Erythroblast (primary cell): ENCODE measurements at regions not wholly inside any gene's neighbourhood (a gene's known extent, or its start where the extent isn't known, plus 50 kb on each side); places are given as distances from the start of the nearest gene placed in this dataset.
A peak's percentile ranks its signal among the peaks of the same experiment; 100 is the strongest.
"Not testable (repeated sequence)": the region's sequence is repeated elsewhere in the genome, so short reads cannot be mapped to it uniquely, and the experiment has no call there.

Source experiments
- DNase-seq, 2 experiments: peaks; one replicate each; lab custom pipeline; 2025; lab: John Stamatoyannopoulos, UW
- GATA1 ChIP-seq: IDR thresholded peaks from 2 replicates; pipeline ENCODE4 v1.6.1; 2011; ENCODE audit warnings: low read depth, mild to moderate bottlenecking, control low read depth, low read length, moderate library complexity
- POLR2A ChIP-seq: IDR thresholded peaks from 2 replicates; pipeline ENCODE4 v1.6.1; 2011; ENCODE audit warnings: mild to moderate bottlenecking, low read length

DNA sequence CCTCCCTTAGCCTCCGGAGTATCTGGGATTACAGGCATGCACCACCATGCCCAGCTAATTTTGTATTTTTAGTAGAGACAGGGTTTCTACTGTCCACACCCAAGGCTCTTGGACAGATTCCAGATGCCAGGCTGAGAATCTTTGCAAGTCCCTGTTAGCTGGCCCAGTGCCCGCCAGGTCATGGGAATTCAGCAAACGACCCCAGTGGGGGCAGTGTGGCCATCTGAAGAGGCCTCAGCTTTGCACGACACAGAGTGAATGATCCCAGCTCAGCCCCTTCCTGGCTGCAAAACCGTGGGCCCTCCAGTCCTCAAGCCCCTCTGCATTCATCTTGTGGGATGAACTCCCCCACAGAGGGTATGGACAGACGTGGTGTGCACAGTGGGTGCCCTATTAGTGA, 179.5 kb upstream of the ID2 start:
- TF ChIP-seq GATA1, result no peak
- no peak for TF ChIP-seq POLR2A
- DNase-seq, result no peak

DNA sequence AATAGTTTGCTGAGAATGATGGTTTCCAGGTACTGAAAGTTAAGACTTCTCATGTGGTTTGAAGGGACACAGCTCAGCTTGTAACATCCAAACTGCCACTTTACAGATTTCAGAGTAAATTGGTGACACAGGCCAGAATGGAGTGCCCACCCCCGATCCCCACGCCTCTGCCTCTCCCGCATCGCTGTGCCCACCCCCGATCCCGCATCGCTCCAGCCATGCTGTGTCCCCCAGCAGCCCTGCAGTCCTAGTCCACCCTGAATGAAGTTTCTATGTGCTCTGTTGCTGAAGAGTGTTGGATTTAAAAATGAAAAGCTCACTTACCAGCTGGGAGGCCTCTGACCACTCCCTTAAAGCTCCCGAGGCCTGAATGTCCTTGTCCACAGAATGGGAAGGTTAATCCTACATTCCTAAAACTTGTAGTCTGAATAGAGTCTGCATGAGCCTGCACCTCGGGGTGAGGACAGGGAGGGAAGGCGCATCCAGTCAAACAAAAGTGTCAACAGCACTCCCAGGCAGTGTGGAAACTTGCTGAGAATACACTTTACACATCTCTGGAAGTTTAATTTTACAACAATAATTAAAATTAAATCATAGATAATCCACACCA, 176.4 kb upstream of the ID2 start:
- TF ChIP-seq POLR2A, result no peak
- TF ChIP-seq GATA1, result no peak
- no peak for DNase-seq

DNA sequence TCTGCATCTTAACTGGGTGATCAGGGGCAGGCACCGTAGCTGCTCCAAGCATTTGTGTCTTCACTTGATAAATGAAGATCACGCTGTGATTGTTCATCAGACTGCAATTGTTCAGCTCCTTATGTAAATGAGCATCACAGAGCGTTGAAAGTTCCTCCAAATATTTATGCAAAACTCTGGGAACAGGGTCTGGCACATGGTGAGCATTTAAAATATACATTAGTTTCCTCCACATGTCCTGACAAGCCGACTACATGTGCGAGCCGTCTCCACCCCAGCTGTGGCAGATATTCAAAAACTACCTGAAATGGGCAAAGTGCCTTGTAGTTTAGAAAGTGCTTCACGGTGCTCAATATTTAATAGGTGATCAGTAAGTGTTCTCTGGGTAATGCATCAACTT, 175.1 kb upstream of the ID2 start:
- no peak for TF ChIP-seq GATA1
- no peak for TF ChIP-seq POLR2A
- no peak for DNase-seq

DNA sequence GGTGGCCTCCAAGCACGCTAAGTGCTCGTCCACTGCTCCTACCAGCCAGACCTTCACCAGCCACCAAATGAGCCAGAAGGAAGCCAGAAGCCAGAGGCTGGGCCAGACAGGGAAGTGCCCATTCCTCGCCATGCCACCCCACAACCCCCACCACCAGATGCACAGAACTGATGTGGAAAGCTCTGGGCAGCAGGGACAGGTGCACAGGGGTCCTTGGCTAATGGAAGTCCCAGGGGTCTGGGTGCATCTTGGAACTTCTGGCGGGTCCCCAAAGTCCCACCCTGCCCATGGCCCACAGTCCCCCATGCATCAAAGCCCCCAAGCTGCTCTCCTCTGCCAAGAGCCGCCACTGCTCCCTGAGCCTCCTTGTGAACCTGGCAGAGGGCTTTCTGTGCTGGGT, 173.1 kb upstream of the ID2 start:
- no peak for TF ChIP-seq GATA1
- DNase-seq, result no peak

DNA sequence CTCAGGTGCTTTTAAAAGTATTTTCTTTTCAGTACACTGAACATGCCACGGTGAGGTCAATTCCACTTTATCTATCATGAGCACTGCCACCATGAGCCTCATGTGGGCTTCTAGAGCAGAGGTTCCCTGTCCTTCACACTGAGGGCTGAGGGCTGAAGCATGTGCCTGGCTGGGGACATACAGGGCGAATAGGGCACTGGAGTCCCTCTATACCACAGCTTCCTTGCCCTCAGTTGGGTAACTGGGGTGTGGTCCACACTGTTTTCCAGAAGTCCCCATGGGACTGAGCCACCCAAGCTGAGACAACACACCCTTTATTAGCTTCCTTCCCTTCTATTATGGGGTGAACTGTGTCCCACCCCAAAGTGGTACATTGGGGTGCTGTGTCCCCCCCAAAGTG, 172.2 kb upstream of the ID2 start:
- TF ChIP-seq GATA1 (no peak), POLR2A (no peak)
- no peak for DNase-seq

DNA sequence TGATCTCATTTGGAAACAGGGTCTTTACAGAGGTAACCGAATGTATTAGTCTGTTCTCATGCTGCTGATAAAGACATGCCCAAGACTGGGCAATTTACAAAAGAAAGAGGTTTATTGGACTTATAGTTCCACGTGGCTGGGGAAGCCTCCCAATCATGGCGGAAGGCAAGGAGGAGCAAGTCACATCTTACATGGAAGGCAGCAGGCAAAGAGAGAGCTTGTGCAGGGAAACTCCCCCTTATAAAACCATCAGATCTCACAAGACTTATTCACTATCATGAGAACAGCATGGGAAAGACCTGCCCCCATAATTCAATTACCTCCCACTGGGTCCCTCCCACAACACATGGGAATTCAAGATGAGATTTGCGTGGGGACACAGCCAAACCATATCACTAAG, 171.8 kb upstream of the ID2 start:
- not testable (repeated sequence) for DNase-seq

DNA sequence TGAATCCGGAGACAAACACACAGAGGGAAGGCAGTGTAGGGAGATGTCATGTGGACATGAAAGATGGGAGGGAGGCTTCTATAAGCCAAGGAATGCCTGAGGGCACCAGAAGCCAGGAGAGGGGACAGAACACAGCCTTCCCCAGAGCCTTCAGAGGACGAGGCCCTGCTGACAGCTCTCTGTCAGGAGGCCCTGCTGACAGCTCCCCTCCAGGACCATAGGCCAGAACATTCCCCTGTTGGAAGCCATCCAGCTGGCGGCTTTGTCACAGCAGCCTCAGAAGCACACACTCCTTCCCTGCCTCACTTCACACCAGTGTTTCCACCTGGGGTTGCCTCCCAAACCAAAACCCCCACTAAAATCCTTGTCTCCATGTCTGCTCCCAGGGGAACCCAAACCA, 171.3 kb upstream of the ID2 start:
- DNase-seq, result no peak
- TF ChIP-seq POLR2A, result no peak

DNA sequence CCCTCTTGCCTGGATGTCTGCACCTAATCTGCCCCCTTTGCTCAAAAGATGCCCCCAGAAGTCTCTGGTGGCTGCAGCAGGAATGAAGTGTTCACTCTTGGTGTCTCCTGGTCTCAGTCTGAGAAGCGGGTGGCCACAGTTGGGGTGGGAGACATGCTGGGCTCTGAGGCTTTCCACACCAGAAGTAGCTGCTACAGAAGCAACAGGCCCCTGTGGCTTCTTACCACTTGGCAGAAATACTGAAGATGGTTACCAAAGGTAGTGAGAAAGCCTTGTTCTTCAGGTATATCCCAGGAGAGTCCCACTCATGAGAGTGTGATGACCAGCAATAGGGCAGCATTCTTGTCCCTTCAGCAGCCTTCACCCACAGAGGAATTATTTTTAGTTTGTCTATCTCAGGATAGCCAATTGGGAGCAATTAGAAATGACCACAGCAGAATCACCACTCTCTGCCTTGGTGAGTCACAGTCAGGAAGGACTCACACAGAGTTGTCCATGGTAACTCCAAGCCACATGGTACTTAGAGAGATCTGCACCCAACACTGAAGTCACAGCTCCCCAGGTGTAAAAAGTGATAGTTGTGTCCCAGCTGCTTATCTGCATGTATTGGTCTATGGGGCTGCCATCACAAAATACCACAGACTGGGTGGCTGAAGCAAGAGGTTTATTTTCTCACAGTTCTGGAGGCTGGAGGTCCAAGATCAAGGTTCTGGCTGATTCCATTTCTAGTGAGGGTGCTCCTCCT, 169.8 kb upstream of the ID2 start:
- TF ChIP-seq GATA1, result no peak
- no peak for TF ChIP-seq POLR2A
- peak in 1 of 2 experiments; percentile 54 for DNase-seq

DNA sequence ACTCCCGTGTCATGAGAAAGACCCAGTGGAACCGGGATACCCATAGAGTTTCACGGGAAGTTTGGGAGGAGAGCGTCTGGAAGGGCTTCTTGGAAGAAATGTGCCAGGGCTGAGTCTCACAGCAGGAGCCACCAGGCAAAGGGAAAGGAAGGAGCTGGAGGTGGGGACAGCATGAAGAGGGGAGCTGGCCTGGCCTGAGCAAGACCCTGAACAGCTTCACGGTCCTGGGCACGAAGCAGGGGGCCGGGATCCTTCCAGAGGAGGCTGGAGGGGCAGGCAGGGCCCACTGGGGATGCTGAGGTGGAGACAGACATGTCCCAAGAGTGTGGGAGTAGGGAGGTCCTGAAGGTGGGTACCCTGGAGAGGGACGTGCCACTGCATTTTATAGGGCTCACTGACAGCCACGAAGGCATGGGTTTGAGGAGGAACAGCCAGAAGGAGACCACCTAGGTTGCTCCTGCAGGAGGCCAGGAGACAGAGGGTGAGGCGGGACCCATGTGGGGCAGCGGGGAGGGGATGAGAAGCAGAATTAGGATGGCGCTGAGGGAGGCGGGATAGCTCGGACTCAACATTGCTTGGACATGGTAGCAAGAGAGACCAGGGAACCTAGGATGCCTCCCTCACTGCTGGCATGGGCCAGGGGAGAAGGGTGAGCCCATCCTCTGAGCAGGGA, 168.1 kb upstream of the ID2 start:
- no peak for DNase-seq

DNA sequence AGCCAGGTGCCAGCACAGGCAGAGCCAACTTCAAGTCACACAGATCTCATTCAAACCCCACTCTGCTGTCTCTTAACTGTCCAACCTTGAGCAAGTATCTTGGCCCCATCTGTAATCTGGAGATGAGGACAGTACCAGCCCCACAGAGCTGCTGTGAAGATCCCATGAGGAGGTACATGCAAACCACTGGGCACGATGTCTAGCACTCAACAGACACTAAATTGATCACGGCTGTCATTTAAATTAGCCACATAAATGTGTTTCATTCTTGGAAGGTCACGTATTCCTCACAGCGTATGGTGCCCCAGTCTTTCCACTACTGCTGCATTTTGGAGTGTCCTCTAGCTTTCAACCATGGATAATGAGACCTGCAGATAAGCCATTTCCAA, 167.6 kb upstream of the ID2 start:
- no peak for DNase-seq
- TF ChIP-seq POLR2A, result no peak

More for the DNA sequence above, 168.1 kb upstream of the ID2 start:
- no peak for TF ChIP-seq GATA1
- TF ChIP-seq POLR2A, result no peak

DNA sequence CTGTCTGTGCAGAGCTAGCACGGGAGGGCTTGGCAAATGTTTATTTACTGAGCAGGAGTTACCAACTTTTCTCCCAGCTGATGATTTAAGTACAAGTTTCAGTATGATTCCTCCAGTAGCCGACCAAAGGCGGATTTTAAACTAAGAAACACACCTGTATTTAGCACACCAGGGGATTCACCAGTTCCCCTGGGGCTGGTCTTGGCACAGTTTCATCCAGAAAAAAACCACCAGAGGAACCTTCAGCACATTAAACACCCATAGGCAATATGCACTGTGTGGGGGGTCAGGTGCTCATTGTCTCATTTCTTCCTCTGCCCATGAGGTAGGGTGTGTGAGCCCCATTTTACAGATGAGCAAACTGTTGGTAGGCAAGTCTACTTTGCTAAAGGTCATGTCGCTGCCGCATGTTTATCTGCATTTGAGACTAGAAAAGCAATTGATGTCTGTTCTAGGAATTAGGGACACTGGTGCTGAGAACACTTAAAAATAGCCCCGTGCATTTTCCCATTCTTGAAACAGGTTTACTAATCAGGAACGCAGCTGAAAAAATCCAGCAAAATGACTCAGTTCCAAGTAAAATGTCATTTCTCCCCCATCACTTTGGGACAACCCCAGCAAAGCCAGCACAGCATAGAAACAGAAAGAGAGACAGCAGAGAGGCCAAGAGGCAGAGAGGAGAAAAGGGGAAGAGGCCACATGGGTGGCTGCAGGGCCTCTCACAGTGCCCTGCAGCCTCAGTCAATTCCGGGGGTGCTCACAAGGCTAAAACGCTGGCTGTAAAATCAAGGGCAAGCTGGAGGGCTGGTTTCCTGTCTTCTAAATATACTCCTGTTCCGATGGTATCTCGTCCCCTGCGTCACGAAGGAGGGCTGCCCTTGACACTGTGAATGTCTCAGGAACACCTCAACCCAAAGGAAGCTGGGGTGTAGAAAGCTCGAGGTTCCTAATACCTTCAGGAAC, 166.8 kb upstream of the ID2 start:
- peak in 1 of 2 experiments; percentile 11 for DNase-seq
- TF ChIP-seq POLR2A (no peak), GATA1 (no peak)

DNA sequence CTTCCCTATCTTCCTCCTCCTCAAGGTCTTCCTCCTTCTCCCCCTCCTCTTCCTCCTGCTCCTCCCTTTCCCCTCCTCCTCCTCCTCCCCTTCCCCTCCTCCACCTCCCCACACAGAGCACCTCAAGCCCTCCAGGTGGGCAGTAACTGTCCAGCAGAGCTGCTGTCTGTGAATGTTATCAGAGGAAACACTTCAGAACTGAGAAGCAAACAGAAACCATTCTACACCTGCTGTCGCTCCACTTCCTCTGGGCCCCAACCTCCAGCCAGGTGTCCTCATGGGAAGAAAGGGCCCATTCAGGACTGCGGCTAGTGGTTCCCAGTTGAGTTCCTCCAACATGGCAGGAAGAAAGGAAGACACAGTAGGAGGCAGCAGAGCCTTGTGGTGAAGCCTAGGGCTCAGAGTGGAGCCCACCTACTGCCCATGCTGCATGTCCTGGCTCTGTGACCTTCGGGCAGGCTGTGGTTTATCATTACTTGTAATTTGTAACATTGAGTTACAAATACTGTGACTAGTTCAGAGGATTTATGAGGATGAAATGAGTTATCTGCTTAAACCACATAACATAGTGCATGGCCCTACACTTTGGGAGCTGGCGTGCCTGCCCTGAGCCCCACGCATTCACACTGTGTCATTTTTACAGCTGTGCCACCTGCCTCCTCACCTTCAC, 165.9 kb upstream of the ID2 start:
- DNase-seq, result no peak
- no peak for TF ChIP-seq GATA1
- no peak for TF ChIP-seq POLR2A

DNA sequence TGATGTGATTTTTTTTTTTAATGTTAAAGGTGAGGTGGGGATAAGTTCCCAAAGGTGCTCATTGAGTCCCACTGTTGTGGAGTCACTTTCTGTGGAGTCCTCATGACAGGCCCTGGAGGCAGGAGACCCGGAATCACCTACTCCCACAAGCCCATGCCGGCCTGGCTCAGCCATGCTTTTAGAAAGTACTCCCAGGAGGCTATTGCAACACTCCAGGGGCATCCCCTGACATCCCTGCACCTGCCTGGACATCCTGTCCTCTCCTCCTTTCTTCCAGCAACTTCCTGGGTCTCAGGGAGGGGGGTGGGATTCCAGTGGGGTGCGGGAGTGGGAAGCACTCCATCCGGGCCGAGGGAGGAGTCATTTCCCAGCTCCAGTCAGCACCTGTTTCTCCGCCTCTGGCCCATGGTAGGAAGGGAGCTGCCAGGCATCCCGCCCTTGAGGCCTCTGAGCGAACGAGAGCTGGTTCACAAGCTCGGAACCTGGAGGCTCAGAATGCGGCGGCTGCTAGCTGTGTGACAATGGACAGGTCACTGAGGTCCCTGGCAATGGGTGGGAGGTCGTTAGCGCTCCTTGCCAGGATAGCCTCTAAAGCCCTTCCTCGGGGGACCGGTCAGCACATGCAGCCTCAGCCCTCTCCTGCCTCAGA, 163.9 kb upstream of the ID2 start:
- no peak for TF ChIP-seq POLR2A
- no peak for TF ChIP-seq GATA1
- no peak for DNase-seq
